GM21381 (cell line): ENCODE measurements at regions not wholly inside any gene's neighbourhood (a gene's known extent, or its start where the extent isn't known, plus 50 kb on each side); places are given as distances from the start of the nearest gene placed in this dataset.
"Not testable (repeated sequence)": the region's sequence is repeated elsewhere in the genome, so short reads cannot be mapped to it uniquely, and the experiment has no call there.

ENCODE experiments used
- ATAC-seq: cut with Tn5 transposase; IDR thresholded peaks from one replicate; pipeline ENCODE4 v1.9.1; 2021; ENCODE audit warnings: mild to moderate bottlenecking, moderate library complexity; ENCODE audit not compliant: unreplicated experiment

DNA sequence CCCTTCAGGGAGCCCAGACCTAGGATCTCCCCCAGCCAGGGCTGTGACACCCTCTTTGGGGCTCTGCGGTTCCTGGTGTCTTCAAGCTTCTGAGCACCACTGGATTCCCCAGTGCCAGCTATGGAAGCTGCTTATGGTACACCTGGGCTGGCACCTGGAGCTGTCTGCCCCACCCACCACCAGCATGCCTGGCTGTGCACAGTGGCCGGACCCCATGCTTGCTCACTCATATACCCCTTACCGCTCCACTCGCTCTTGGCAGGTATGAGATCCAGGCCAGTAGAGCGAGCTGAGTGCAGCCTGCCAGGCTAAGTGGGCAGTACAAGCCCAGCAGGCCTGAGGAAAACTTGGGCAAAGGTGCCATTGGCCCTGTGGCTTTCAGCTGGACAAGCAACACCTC, 114.0 kb downstream of the DACT1 start:
- no peak for ATAC-seq

- ATAC-seq: no peak
Observed at GRCh38 chr14:58752289-58752688, 114.5 kb downstream of the DACT1 start.

- no peak for ATAC-seq
Observed at GRCh38 chr14:58752771-58753201, 115.0 kb downstream of the DACT1 start.

DNA sequence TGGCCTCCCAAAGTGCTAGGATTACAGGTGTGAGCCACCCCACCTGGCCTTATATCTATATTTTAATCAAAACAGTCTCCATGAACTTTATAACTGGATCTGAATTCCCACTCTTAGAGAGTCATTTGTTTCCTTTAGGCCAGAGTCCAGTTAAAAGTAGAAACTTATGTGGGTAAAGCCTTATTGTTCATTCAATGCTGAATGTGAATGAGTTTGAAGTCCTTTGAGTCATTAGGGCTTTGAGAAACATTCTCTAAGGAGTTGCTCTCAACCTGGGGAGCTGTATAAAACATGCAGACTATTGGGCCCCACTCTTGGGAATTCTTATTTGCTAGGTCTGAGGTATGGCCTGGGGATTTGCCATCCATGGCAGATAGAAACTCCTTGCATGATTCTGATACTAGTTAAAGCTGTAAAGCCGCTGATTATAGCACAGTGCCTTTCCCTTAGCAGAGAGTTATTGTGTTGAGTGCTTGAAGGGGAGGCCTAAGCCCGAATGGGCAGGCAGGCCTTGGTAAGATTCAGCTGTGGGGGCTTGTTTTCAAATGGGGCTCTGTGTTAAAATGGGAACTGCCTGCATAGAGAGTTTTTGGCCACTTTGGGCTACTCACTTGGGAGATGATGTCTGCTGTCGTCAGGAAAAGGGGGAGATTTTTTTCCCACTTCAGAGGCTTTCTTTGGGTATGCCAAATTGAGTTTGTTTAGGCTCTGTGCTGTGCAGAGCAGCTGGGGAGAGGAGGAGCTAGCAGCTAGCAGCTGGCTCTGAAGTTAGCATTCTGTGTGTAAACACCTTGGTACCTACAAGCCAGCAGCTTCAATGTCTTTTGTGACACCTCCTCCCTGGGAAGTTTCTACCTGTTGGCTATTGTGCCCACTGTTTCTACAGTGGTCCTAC, 117.5 kb downstream of the DACT1 start:
- no peak for ATAC-seq

- ATAC-seq: no peak
Observed at GRCh38 chr14:58760121-58760520, 122.4 kb downstream of the DACT1 start.

DNA sequence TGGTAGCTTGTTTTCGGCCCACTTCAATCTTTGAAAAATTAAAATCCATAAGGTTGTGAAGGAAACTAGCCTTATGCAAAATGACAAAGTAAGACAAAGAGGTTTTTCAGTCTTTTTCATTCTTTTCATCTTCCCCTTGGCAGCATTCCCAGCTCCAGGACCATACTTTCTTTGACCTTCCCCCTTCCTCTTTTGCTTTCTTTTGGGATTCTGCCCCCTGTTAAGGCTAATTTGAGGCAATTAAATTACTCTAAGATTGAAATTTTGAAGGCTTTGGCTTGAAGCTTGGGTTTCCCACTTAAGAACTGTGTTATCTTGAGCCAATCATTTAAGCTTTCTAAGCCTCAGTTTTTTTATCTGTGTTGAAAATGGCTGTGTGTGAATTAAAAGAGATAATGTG, 124.9 kb downstream of the DACT1 start:
- ATAC-seq: no peak

- no peak for ATAC-seq
Observed at GRCh38 chr14:58763210-58763609, 125.4 kb downstream of the DACT1 start.

DNA sequence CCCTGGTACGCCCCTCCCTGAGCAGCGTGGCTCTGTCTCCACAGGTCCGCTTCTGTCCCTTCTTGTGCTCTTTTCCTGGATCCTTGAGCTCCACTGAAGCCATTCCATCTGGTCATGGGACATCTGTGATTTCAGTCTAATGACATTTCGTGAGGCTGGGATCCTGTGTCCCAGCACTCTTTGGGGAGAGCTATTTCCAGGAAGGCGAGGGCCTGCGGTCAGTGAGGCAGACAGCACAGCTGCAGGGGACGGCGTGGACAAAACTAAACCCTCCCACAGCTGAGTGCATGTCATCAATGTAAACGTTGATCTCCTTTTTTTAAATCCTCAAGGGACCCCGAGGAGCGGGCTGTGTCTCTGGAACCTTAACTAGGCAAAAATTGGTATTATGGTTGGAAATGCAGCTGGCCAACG, 127.7 kb downstream of the DACT1 start:
- no peak for ATAC-seq

GRCh38 chr14:58765843-58766242, 128.1 kb downstream of the DACT1 start:
- no peak for ATAC-seq

- no peak for ATAC-seq
Observed at GRCh38 chr14:58769011-58769643, 131.4 kb downstream of the DACT1 start.

- ATAC-seq: no peak
Observed at GRCh38 chr14:58769771-58770170, 132.0 kb downstream of the DACT1 start.

DNA sequence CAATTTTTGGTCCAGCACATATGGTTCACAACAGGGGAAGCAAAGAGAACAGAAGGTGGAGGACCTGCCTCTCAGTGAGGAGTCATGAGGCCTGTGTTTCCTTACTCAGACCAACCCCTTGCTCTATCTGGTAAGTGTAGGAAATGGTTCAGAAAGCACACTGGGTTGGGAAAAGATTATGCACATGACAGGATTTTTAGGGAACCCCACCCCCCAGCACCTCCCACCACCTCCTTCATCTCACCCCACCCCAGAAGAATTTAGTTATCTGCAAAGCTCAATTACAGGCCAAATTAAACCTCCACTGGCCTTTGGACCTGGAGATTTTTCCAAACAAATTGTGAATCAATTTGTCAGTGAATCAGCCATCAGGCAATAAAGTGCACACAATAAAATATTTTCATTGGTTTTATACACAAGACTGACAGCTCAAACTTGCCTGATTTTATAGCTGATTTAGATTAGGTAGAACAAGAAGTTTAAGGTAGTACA, 132.8 kb downstream of the DACT1 start:
- no peak for ATAC-seq

GRCh38 chr14:58771016-58771415, 133.3 kb downstream of the DACT1 start:
- no peak for ATAC-seq

GRCh38 chr14:58772116-58772515, 134.4 kb downstream of the DACT1 start:
- no peak for ATAC-seq

GRCh38 chr14:58772794-58773620, 135.2 kb downstream of the DACT1 start:
- no peak for ATAC-seq

GRCh38 chr14:58774531-58774930, 136.8 kb downstream of the DACT1 start:
- no peak for ATAC-seq

DNA sequence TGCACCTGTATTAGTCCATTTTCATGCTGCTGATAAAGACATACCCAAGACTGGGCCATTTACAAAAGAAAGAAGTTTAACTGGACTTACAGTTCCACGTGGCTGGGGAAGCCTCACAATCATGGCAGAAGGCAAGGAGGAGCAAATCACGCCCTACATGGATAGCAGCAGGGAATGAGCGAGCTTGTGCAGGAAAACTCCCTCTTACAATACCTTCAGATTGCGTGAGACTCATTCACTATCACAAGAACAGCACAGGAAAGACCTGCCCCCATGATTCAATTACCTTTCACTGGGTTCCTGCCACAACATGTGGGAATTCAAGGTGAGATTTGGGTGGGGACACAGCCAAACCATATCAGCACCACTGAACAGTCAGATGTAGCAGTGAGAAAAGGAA, 137.4 kb downstream of the DACT1 start:
- ATAC-seq: not testable (repeated sequence)

GRCh38 chr14:58776516-58776915, 138.8 kb downstream of the DACT1 start:
- ATAC-seq: no peak

DNA sequence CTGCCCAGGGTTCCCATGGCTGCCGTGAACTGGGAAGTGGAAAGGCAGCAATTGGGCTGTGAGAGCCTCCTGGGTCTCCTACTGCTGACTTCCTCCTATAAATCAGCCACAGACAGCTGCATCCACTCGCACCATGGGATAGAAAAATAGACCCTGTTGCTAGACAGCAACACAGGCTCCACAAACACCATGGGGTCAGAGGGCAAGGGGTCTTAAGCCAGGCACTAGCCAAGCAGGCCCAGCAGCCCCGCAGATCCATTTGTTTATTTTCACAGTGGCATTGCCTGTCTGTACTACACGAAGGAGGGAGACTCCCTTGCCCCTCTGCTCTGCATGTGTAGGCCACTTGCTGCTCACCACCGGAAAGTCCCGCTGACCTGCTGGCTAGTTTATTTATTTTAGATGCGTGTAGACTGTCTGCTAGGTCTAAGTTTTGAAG, 139.8 kb downstream of the DACT1 start:
- no peak for ATAC-seq

DNA sequence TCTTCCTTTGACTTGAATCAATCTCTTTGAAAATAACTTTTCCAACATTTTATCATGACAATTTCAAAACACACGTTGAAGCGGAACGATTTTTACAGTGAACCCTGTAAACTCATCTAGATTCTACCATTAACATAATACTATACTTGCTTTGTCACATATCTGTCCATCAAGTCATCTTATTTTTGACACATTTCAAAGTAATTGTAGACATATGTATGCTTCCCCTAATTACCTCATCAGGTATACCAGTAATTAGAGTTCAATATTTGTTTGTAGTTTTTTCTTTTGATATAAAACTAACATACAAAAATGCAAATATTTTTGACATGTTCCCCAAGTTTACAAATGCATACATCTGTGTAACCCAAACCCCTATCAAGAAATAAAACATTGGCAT, 140.4 kb downstream of the DACT1 start:
- ATAC-seq: no peak

GRCh38 chr14:58779376-58779775, 141.6 kb downstream of the DACT1 start:
- no peak for ATAC-seq
